HL-60/S4 treated with retinoic acid at 250 ng/mL for 4 days and 3 days (cell line): ENCODE measurements at regions not wholly inside any gene's neighbourhood (a gene's known extent, or its start where the extent isn't known, plus 50 kb on each side); places are given as distances from the start of the nearest gene placed in this dataset.
"Not testable (repeated sequence)": the region's sequence is repeated elsewhere in the genome, so short reads cannot be mapped to it uniquely, and the experiment has no call there.

Experiments used
- in situ Hi-C: fragments of 300-500 bp; cut with MboI; formaldehyde crosslinking; loops from 2 replicates; pipeline ENCODE4 v1.7.0; 2022; ENCODE audit warnings: low sequenced_read_pairs

DNA sequence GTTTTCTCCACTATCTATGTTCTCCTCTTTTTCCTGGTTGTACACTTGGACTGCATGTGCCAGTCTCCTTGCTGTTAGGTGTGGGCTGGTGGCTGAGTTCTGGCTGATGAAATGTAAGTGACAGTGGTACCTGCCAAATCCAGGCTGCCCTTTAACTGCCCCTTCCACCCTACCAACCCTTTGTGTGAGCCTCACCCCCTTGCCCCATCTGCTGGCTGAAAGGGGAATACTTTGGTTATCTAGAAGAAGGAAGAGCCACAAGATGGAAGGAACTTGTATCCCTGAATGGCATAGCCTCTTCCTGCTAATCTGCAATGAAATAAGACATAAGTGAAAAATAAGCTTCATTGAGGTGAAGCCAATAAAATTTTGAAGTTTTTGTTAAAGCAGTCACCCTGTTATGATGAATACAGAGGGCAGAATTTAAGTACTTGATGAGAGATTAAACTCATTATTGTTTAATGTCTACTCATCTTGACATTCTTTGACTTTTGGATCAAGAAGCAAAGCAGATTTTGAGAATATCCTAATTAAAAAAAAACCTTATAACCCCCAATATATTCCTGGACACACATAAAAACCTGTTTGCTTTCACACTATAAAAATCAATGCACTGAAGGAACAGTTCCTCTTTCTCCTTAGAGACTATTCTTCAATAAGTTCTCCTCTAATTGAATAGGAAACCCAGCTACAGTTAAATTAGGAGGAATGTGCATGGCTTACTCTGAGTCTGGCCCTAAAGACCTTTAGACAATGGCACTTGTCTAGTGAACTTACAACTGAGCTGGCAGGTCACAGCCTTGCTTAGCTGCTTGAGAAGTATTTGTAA, 262.6 kb upstream of the BTG1 start:
- in situ Hi-C loops, result no loop called here

DNA sequence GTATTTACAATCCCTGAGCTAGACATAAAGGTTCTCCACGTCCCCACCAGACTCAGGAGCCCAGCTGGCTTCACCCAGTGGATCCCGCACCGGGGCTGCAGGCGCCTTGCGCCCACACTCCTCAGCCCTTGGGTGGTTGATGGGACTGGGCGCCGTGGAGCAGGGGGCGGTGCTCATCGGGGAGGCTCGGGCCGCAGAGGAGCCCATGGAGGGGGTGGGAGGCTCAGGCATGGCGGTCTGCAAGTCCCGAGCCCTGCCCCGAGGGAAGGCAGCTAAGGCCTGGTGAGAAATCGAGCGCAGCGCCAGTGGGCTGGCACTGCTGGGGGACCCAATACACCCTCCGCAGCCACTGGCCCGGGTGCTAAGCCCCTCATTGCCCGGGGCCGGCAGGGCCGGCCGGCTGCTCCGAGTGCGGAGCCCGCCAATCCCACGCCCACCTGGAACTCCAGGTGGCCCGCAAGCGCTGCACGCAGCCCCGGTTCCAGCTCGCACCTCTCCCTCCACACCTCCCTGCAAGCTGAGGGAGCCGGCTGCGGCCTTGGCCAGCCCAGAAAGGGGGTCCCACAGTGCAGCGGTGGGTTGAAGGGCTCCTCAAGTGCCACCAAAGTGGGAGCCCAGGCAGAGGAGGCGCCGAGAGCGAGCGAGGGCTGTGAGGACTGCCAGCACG, 260.9 kb upstream of the BTG1 start:
- in situ Hi-C loops, result not testable (repeated sequence)

DNA sequence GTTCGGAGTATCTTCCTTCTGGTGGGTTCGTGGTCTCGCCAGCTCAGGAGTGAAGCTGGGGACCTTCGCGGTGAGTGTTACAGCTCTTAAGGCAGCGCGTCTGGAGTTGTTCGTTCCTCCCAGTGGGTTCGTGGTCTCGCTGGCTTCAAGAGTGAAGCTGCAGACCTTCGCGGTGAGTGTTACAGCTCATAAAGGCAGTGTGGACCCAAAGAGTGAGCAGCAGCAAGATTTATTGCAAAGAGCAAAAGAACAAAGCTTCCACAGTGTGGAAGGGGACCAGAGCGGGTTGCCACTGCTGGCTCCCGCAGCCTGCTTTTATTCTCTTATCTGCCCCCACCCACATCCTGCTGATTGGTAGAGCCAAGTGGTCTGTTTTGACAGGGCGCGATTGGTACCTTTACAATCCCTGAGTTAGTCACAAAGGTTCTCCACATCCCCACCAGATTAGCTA, 260.2 kb upstream of the BTG1 start:
- in situ Hi-C loops, result not testable (repeated sequence)

DNA sequence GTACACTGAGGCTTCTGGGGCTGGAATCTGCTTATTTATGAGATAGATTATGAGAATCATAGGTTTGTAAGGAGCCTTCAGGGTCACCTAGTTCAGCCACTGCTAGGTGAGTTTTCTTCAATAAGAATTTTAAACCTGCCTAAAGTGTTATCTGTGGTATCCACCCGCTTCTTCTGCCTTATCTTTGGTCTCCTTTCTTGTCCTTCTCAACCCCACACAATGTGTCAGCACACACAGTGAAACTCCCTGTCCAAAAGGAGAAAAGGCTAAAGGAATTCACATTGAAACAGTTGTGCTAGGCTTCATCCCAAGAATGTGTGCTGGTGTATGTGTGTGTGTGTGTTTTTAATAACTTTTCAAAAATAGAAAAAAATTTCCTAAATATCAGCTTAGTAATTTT, 259.3 kb upstream of the BTG1 start:
- in situ Hi-C loops, result no loop called here

DNA sequence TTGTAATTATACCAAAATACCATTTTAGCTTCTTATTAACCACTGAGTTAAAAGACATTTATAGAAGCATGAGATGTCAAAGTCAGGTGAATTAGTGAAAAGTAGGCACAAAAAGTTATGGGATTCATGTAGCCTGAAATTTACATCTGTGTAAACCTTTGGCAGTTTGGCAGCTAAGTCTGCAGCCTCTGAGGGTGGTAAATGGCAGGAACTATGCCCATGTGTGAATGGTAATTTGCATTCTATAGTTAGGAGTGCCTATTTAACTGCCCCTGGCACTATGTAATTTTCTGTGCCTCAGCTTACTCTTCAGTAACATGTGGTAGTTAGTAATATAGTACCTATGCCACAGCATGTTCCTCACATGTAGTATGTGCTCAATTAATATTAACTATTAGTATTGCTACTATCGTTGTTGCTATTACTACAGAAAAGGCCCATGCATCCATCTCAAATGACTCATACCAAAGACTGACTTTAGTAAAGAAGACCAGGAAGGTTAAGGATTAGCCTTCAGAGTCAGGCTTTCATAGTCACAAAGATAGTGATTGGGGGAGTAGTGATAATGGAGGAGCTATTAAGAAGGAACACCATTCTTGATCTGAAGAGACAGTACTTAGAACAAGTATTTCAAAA, 258.7 kb upstream of the BTG1 start:
- in situ Hi-C loops, result no loop called here

DNA sequence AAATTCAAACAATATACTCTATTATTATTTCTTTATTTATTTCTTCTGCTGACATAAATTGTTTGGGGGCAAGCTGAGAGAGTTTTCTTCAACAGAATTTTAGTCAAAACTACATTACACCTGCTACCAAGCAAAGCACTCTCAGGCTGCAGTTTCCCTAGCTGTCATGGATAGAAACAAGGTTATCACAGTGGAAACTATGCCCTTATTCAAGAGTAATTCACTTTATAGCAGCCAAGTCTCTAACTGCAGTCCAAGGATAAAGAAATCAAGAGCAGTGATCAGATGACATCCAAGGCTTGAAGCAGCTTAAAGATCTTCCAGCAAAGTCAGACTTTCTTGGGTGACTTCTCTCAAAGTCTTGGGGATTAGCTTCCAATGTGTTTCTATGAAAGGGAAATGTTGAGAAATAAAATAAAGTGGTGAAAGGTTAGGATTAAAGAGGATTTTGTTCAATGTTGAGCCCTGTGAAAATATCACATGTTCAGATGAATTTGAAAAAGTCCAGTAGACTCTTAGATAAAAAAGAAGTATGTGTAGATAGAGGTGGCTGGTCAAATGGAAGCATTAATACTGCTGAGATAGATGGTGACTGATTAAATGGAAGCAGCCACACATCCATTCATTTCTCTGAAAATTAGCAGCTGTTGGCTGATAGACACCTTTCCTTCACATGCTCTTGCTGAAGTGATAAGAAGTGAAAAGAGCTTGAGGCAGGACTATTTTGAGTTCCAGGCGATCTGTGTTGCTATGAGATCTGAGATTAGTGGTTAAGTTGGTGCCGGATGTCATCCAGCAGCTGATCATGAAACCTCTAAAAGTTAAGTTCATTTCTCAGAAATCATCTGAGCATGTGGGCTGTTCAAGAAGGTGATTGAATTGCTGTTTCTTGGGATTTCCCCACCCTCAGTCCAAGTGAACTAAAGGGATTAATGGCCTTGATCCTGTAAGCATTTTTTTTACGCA, 257.8 kb upstream of the BTG1 start:
- in situ Hi-C loops, result no loop called here

DNA sequence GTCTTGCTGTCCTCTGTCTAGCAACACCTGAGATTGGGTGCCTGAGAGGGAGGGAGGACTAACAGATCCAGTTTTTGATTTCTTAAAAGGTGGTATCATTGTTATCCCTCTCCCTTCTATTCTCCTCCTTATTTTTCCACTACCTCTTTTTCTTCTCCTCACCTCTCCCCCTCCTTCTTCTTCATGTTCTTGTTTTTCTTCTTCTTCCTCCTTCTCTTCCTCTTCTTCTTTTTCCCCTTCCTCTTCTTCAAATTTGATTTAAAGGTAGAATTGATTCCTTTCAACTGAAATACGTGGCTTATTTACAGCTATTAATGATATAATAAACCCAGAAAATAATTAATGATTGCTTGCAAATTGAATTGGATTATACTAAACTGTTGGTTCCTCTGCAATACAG, 256.8 kb upstream of the BTG1 start:
- in situ Hi-C loops, result no loop called here

DNA sequence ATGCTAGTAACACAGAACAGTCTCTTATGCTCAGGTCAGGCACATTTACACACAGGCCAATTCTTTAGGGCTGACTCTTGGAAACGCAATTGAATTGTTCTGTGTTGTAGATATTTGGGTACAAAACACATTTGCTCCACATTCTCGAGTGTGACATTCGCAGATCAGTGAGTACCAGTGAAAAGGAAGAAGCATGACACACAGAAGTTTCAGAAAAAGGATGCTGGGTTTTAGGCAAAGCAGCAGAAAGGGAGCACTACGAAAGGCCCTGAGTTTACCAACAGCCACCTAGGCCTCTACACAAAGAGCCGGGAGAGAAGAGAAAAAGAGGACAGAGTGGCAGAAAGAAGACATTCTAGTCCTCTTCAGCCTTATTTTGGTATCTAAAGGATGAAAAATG, 254.4 kb upstream of the BTG1 start:
- in situ Hi-C loops, result no loop called here

DNA sequence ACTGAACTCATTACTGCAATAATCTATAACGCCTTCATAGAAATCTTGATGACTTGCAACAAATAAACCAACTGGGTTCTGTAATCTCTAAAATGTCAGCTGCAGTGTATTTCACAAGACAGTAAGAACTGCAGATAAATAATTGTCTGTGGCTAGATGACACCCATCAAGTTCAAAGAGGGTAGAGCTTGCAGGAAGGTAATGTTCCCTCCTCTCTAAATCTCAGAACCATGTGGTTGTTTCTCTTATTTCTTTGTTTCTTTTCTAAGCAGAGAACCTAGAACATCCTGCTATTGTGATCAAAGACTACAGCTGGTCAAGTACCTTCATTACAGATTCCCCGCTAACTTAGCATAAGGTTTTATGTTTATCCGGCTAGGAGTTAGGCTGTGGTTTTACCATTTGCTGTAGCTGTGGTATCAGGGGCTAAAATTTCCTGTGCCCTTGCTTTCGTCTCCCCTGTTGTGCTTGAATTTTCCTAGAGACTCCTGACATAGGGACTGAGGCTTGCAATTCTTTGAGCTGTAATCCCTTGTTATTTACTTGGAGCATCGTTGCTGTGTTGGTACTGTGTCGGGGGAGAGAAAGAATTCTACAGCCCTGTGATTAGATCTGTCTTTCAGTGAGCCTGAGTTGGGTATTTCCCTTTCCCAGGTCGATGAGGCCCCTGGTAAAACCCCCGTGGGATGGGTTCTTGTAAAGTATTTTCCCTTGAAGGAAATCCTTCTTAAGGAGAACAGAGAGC, 253.1 kb upstream of the BTG1 start:
- in situ Hi-C loops, result no loop called here

DNA sequence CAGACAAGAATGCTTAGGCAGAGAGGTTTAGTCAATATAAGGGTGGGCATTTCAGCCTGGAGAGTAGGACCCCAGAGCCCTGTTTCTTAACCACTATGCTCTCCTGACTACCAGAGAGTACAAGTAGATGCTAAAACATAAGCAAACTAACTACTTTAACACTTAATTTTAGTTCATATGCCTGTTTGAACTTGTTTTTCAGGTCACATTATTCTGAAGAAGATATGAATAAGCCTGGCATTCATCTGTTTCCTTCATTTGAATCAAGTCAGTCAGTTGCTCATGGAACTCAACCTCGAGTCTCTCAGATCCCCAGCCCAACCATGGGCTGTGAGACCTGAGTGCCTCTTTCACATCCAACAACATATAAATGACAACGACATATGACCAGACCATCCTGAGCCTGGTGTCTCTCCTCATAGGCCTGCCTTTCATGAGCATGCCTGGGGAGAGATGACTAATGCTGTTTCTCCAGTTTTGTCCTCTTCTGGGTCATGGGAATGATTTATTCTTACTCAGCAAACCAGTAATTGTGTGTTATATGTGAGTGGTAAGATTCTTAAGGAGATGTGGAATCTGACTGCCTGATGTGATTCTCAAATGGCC, 251.1 kb upstream of the BTG1 start:
- in situ Hi-C loops, result no loop called here

DNA sequence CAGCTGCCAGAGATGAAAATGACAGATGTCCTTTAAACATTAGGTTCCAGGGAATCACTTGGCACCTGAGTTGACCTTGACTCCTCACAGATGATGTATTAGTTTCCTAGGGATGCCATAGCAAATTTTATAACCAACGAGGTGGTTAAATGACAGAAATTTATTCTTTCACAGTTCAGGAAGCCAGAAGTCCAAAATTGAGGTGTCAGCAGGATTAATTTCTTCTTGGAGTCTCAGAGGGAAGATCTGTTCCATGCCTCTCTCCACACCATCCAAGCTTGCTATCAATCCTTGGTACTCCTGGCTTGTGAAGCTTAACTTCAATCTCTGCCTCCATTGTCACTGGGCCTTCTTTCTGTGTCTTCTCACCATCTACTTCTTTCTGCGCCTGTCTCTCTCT, 249.7 kb upstream of the BTG1 start:
- in situ Hi-C loops, result no loop called here

DNA sequence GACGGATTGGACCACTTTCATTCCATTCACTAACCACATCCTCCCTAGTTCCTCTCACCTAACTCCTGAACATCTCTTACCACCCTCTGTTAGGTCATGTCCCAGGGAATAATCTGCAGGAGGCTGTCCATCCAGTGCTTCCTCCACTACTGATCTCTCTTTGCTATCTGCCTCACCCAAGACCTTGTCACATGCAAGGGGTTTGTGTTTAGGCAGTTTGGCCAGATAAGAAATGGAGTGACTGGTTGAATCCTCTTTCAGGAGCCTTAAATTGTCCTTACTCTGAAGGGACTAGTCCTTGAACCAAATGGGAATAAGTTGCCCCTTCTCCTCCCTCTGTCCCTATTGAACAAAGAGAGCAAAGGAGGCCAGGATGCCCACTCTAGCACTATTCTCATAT, 249.2 kb upstream of the BTG1 start:
- in situ Hi-C loops, result no loop called here

DNA sequence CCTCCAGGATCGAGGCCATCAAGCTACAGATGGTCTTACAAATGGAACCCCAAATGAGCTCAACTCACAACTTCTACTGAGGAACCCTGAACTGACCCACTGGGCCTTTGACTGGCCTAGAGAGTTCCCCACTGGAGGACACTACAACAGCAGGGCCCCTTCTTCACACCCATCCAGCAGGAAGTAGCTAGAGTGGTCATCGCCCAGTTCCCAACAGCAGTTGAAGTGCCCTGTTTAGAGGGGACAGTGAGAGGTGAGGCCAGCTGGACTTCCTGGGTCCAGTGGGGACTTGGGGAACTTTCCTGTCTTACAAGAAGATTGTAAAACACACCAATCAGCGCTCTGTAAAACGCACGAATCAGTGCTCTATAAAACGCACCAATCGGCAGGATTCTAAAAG, 247.9 kb upstream of the BTG1 start:
- in situ Hi-C loops, result no loop called here

DNA sequence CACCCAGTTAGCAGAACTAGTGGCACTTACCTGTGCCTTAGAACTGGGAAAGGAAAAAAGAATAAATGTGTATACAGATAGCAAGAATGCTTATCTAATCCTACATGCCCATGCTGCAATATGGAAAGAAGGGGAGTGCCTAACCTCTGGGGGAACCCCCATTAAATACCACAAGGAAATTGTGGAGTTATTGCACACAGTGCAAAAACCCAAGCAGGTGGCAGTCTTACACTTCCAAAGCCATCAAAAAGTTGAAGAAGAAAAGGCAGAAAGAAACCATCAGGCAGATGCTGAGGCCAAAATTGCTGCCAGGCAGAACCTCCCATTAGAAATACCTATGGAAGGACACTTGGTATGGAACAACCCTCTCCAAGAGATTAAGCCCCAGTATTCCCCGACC, 246.1 kb upstream of the BTG1 start:
- in situ Hi-C loops, result not testable (repeated sequence)

DNA sequence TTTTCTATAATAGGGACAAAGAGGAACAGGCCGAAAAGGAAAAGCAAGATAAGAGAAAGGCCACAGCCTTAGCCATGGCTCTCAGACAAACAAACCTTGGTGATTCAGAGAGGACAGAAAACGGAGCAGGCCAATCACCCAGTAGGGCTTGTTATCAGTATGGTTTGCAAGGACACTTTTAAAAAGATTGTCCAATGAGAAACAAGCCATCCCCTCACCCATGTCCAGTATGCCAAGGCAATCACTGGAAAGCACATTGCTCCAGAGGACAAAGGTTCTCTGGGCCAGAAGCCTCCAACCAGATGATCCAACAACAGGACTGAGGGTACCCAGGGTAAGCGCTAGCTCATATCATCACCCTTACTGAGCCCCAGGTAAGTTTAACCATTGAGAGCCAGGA, 243.8 kb upstream of the BTG1 start:
- in situ Hi-C loops, result no loop called here

DNA sequence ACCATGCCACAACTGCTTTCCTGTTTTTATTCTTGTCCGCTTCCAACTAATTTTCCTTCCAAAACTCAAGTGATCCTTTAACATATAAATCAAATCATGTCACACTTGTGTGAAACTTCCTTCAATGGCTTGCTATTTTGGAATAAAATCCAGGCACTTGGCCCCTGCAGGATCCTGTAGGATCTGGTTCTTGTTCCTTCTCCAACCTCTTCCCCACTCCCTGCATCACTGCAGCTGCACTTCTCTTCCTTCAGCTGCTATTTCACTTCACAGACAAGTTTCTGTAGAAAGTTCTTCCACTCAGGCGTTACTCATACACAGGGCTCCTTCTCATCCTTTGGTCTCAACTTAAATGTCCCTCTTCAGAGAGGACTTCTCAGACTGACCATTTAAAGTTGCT, 239.7 kb upstream of the BTG1 start:
- in situ Hi-C loops, result no loop called here

DNA sequence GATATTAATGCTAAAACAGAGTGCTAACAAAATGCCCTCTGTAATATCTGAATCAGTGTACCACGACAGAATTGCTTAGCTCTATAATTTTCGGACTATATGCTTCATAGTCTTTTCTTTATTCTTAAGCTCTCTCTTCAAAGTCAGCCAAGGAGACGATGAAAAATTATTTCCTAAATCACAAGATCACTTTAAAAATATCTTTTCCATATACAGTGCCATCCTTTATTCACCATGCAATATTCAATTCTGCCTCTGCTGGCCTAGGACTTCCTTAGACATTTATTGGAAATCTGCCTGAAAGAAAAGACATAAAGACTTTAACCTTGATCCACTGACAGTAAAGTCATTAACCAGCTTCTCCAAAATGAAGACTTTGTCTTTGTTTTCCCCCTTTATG, 238.9 kb upstream of the BTG1 start:
- in situ Hi-C loops, result no loop called here

DNA sequence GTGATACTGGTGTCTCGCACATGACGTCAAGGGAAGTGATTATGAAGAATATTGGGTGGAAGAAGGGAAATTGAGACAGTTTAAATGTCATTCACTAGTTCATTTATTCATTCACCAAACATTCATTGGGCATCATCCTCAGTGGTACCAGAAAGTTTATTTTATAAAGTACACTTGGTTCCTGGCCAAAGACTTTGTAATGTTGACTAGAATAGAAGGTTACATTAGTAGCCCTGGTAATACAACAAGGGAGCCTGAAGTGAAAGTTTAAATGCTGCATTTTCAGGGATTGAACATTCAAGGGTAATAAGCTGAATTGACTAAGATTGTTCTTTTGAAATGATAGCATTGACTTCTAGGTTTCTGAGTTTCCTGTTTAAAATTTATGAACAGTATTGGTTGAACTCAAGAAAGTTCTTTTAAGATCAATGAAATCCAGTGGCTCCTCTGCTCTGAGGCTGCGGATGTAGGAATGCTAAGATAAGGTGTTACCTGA, 236.8 kb upstream of the BTG1 start:
- in situ Hi-C loops, result no loop called here

DNA sequence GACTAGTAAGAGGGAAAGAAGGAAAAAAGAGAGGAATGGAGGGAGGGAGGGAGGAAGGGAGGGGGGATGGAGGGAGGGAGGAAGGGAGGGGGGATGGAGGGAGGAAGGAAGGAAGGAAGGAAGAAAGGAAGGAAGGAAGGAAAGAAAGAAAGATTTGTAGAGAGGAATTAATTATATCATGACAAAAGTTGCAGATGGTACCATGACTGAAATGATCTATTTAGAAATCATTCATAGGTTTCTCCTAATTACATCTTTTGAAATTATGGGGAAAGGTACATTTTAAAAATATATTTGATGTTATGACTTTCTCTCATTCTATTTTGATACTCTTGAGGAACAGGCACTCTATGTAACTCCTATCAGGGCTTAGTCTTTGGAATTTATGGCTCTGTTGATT, 236.2 kb upstream of the BTG1 start:
- in situ Hi-C loops, result no loop called here
